Stimulated activated CD8-positive, alpha-beta memory T cell treated with anti-CD3 and anti-CD28 coated beads, Interleukin-15, amount 100 ng/mL, for 48 hours (primary cell): ENCODE measurements at regions not wholly inside any gene's neighbourhood (a gene's known extent, or its start where the extent isn't known, plus 50 kb on each side); places are given as distances from the start of the nearest gene placed in this dataset.
"Not testable (repeated sequence)": the region's sequence is repeated elsewhere in the genome, so short reads cannot be mapped to it uniquely, and the experiment has no call there.

Experiments used
- DNase-seq, 2 donors: peaks; one replicate each; pipeline ENCODE4 v3.0.0-alpha.2; 2020; ENCODE audit warnings: low read depth in 2 of 2

DNA sequence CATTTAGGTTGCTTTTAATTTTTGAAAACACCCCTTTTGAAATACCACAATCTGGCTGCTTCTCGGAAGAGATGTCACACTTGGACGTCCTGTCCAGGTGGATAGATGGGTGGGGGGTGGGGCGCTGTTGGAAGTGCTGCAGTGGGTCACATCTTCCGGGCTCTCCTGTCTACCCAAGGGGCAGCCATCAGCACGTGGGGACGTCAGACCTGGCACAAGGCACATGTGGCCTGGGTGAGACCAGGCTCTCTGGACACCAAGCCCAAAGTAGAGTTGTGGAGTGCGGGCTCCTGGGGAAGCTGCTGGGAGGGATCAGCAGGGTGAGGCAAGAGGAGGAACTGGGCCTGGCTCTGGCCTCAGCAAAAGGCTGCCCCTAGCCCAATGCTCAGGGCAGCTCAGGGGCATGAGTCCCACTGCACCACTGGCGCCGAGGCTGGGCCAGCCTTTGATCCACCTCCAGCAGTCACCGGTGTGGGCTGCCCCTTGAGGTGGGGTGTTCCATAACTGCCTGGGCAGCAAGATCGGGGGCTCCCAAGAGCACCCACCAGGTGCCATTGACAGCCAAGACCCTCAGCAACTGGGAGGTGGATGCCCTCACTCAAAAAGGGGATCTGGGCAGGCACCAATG lies 68.6 kb upstream of the CCND1 start:
- no peak for DNase-seq

DNA sequence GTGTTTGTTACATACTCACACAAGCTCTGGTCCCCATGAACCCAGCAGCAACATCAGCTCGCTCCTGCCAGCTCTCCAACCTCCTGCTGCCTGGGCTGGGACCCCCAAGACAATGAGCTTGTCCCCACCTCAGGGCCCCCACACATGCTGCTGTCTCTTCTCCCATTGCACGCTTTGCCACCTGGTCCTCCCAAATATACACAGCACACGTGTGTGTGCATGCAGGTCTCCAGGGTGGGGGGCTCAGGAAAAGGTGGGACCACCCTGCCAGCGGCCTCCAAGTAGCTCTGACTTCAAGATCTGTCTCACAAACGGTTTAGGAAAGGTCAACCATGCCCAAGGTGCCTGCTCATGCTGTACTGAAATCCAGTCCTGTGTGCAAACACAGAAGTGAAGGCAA lies 68.1 kb upstream of the CCND1 start:
- no peak for DNase-seq

DNA sequence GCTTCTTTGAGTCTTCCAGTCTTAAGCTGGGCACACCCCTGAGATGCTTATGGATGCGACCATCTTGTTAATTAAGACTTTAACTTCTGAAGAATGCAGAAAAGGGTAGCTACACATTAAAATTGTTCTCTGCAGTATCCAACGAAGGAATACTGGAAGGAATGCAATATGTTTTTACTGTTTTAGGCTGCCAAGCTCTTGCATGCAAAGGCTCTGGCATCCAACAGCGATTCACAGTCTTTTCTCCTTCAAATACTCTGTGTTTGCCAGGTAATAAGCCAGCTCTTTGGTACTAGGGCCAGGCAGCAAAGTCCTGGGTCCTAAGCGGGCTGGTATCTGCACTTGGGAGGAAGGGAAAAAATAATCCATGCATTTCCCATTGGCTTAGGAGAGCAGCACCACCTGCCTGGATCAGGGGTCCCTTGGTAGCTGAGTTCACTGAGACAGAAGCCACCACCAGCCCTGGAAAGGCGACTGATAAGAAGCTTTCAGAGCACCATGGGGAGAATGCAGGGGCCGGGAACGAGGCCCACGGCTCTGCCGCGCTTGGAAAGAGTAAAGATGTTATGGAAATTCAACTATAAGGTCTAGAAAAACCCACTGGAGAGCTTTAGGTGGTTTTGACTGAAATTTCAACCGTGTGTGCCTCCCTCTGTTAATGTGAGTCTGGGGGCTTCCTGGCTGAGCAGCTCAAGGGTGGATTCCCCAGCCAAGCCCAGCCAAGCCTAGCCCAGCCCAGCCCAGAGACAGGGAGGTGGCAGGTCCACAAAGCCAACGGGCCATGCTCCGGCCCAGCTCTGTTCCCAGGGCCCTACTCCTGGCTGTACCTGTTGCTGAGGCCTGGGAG lies 67.0 kb upstream of the CCND1 start:
- no peak for DNase-seq

DNA sequence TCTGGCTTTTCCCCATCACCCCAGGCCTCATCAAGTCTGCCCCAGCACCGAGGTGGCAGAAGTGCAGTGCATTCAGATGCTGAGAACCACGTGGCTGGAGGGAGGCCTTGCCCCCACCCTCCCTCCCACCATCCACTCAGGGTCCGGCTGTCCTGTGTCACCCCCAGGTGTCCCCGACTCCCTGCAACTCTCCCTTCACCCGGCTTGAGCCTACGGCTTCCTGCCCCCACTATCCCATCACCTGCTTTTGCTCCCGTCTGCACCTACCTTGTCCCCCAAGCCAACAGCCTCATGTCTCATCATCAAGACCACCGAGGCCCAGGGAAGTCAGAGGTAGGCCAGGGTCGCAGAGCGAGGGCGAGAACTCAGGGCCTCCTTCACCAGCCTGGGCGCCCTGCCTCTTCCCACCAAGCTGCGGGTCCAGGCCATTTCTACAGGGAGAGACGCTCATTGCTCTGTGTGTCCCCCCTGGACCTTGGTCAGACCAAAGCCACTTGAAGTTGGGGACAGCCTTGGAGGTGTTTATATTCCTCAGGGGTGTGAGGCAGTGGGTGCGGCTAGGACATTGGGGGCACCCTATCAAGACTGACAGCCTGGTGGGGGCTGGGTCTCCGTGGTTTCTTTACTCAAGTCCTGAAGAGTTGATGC lies 66.2 kb upstream of the CCND1 start:
- no peak for DNase-seq

DNA sequence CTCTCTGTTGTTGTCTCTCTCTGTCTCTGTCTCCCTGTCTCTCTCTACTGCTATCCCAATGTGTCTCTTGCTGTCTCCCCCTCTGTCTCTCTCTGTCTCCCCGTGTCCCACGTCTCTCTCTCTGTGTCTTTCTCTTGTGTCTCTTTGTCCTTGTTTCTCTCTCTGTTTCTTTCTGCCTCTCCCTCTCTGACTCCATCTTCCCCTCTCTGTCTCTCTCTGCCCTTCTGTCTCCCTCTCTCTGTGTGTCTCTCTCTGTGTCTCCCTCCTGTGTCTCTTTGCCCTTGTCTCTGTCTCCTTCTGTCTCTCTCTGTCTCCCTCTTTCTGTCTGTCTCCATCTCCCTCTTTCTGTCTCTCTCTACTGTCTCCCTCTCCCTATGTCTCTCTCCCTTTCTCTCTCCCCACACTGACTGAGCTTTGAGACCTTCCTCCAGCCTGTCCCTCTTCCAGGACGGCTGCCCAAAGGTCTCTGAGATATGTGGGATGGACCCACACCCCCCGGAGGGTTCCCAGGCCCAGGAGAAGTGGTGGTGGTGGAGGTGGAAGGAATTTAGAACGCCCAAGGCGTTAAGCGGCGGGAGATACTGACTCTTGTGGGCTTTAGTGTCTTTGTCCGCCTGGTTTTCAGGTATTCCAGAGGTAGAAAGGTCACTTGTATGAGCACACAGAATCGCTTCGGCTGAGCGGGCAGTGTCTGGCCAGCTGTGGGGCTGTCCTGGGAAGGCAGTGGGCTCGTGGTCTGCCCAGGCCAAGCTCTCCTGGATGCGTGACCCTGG lies 65.5 kb upstream of the CCND1 start:
- no peak for DNase-seq

DNA sequence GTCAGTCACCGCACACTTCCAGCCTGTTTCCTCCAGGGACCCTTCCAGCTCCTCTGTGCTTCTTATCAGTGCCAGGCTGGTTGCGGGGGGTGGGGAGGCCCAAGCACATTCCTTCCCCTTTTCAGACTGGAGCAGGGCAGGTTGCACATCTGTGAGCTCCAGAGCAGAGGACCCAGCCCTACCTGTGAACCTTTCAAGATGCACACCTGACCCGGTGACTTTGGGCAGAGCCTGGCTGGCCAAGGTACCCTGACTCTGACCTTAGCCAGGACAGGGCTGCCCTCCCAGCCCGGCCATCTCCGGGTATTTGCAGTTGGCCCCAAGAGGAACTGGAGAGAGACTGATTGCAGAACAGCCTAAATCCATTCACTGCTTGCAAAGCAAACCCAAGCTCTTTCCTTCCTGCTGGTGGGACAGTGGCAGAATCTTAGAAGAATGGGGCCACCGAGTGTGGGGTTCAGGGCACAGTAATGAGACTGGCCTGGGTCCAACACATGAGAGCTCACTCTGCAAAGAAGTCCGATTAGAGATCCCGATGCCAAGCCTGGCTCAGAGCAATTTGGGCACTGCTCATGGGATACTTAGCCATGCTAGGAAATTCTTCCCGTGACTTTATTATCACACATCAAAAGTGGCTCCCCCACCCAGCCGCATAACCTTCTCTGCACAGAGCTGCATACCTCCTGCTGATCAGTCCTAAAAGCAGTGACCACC lies 64.7 kb upstream of the CCND1 start:
- DNase-seq = no peak

DNA sequence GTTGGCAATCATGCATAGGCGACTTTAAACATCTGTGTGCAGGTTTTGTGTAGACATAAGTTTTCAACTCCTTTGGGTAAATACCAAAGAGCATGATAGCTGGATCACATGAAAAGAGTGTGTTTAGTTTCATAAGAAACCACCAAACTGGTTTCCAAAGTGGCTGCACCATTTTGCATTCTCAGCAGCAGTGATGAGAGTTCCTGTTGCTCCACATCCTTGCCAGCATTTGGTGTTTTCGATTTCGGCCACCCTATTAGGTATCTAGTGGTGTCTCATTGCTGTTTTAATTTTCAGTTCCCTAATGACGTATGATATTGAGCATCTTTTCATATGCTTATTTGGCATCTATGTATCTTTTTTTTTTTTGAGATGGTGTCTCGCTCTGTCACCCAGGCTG lies 62.8 kb upstream of the CCND1 start:
- DNase-seq = no peak

DNA sequence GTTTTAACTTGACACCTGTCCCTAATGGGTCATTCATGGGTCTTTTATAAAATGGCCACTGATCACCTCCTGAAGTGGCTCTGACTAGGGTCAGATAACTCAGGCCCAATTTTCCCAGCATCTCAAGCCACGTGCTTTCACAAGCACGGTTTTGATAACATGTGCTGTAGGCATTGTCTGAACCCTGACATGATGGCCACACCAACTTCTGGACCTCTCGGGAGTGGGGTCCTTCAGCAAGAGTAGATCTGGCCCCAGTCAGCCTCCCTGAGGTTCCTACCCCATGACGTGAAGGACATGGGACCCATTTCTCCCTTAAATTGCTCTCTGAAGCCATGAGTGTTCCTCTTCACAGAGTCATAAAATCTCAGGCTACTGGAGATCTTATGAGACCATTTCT lies 60.4 kb upstream of the CCND1 start:
- no peak for DNase-seq

DNA sequence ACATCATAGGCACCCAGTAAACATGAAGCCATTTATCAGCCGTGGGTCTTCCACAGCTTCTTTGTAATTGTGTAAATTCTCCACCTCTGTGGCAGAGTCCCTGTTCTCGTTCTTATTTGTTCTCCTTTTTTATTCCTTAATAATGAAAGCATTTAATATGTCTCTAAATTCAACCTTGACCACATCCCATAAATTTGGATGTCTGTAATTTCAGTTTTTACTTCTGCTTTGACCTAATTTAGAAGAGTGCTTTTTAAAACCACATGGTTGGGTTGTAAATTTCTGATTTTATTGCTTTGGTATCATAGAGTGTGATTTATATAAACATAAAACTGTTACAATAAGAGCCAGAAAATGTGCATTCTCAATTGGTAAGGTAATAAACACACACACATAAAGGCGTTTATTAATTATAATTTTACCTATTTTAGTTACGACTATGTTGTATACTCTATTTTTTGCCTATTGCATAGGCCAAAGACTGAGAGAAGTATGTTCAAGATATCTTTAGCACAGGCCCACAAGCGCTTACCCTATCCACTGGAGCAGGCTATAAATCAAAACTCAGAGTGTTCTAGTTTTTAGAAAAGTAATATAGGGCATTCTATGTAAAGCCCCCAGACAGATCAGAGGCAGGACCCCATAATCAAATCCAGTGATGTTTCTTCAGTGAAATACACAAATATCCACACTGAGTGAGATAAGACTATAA lies 58.0 kb upstream of the CCND1 start:
- no peak for DNase-seq

DNA sequence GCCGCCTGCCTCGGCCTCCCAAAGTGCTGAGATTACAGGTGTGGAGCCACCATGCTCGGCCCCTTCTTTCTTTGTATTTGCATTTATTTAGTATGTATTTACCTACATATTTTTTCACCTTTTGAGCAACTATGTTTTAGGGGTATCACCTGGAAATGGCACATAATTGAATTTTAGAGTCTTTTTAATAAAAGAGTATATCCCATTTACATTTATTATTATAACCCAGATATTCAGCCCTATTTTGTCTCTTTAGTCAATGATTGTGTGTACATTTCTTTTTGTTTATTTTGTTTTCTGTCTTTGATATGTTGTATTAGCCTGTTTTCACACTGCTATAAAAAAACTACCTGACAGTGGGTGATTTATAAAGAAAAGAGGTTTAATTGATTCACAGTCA lies 56.8 kb upstream of the CCND1 start:
- no peak for DNase-seq

DNA sequence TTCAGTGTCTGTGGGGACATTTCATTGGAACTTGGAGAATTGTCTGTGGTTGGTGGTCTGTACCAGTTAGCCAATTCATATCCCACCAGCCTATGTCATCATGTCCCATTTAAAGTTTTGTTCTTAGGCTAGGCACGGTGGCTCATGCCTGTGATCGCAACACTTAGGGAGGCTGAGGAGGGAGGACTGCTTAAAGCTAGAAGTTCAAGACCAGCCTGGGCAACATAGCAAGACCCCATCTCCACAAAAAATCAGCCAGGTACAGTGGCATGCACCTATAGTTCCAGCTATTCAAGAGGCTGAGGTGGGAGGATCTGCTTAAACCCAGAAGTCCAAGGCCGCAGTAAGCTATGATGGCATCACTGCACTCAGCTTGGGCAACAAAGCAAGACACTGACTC lies 55.6 kb upstream of the CCND1 start:
- no peak for DNase-seq

DNA sequence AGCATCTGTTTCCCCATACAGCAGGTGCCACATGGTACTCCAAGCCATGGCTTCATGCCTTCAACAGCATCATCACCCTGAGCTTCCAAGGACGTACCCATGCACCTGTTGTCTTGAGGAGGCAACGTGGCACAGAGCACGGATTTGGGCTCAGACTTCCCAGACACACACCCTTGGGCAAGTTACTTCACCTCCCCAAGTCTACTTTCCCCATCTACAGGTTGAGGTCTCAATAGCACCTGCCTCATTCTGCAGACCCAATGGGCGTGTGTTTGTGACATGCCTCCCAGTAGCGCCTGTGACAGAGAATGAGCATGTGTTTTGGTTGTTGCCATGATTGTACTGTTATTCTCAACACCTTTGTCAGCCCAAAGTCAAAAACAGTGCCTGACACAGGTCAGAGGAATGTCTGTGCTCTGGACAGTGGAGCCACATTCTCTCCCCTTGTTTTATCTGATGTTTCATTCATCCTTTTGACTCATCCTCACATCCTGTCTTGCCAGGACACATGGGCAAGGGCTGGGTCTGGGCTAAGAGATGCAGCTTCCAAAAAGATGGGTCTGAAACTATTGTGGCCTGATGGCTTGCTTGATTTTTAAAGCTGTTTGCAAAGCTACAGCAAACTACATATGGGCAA lies 53.4 kb upstream of the CCND1 start:
- no peak for DNase-seq

DNA sequence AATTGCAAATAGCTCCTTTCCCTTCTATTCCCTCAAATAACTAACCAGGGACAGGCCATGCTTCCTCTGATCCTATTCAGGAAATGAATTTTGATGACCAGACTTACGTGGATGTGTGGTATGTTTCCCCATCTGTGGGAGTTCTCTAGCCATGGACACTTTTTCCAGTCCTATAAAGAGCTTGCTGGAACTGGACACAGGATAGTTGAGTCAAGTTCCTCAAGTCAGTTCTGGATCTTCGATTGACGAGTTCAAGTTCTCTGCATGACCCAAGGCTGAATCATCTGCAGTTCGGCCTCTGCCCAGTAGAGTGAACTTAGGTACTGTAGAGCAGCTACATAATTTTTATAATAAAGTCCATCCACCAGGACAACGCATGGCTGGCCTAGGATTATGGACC lies 52.7 kb upstream of the CCND1 start:
- no peak for DNase-seq

DNA sequence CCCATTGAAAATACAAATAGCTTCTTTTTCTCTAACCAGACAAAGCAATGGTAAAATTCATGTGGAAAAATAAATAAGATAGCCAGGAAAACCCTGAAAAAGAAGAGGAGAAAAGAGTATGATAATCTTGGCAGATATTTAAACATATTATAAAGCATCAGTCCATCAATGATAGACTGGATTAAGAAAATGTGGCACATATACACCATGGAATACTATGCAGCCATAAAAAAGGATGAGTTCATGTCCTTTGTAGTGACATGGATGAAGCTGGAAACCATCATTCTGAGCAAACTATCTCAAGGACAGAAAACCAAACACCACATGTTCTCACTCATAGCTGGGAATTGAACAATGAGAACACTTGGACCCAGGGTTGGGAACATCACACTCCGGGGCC lies 50.9 kb upstream of the CCND1 start:
- DNase-seq = not testable (repeated sequence)
